HEK293 (cell line): ENCODE measurements at regions not wholly inside any gene's neighbourhood (a gene's known extent, or its start where the extent isn't known, plus 50 kb on each side); places are given as distances from the start of the nearest gene placed in this dataset.

Source experiments
- CTCF ChIA-PET: fragments of 350-600 bp; formaldehyde crosslinking; extraction: SDS; loops from one replicate; lab custom pipeline; 2021; ENCODE audit warnings: antibody characterized with exemption; lab: Yijun Ruan, JAX
- POLR2A ChIA-PET: fragments of 300-600 bp; formaldehyde crosslinking; extraction: SDS; loops from one replicate; lab custom pipeline; 2020; ENCODE audit warnings: antibody characterized with exemption, inconsistent platforms; lab: Yijun Ruan, JAX
- H3K27ac ChIP-seq: fragments of 200-500 bp; sonication (Bioruptor generic); 2 replicates; pipeline ENCODE4 v1.5.1; 2014; ENCODE audit warnings: low read depth, low read length, control low read depth, inconsistent platforms; ENCODE audit errors: extremely low read depth
- H3K36me3 ChIP-seq, 2 experiments: fragments of 200-500 bp in 1 of 2; sonication (Bioruptor generic) in 1 of 2; 1 replicate in 1 of 2; 2 replicates in 1 of 2; pipeline ENCODE4 v1.5.1; 2014 to 2017; ENCODE audit warnings: inconsistent platforms in 2 of 2, low read length in 2 of 2; ENCODE audit not compliant: control insufficient read depth in 2 of 2, insufficient read depth in 1 of 2
- H3K4me1 ChIP-seq: fragments of 200-500 bp; sonication (Bioruptor generic); 2 replicates; pipeline ENCODE4 v1.5.1; 2014; ENCODE audit warnings: mild to moderate bottlenecking, low read length, inconsistent platforms; ENCODE audit not compliant: control insufficient read depth, insufficient read depth
- H3K4me3 ChIP-seq: 2 replicates; pipeline ENCODE4 v1.5.1; 2011; ENCODE audit warnings: low read depth, mild to moderate bottlenecking, control low read depth, low read length, moderate library complexity
- H3K9me3 ChIP-seq: fragments of 200-500 bp; sonication (Bioruptor generic); 2 replicates; pipeline ENCODE4 v1.5.1; 2014; ENCODE audit warnings: low read depth, low read length, inconsistent platforms; ENCODE audit not compliant: control insufficient read depth, insufficient read depth
- KLF9 ChIP-seq: fragments of 450-650 bp; formaldehyde crosslinking; IDR thresholded peaks from 2 replicates; pipeline ENCODE4 v1.5.1; 2016; ENCODE audit warnings: missing biosample characterization, missing genetic modification characterization, low read depth
- MZF1 ChIP-seq: fragments of 450-650 bp; formaldehyde crosslinking; IDR thresholded peaks from 2 replicates; pipeline ENCODE4 v1.5.1; 2017; ENCODE audit warnings: missing biosample characterization, missing genetic modification characterization, borderline replicate concordance
- SP7 ChIP-seq: fragments of 450-650 bp; formaldehyde crosslinking; IDR thresholded peaks from 2 replicates; pipeline ENCODE4 v1.5.1; 2016; ENCODE audit warnings: missing biosample characterization, missing genetic modification characterization
- ZBTB21 ChIP-seq: fragments of 450-650 bp; formaldehyde crosslinking; IDR thresholded peaks from 2 replicates; pipeline ENCODE4 v1.5.1; 2017; ENCODE audit warnings: missing biosample characterization, missing genetic modification characterization
- ZEB2 ChIP-seq: fragments of 450-650 bp; formaldehyde crosslinking; IDR thresholded peaks from 2 replicates; pipeline ENCODE4 v1.5.1; 2016; ENCODE audit warnings: missing biosample characterization, missing genetic modification characterization
- ZNF132 ChIP-seq: fragments of 450-650 bp; formaldehyde crosslinking; IDR thresholded peaks from 2 replicates; pipeline ENCODE4 v1.5.1; 2017; ENCODE audit warnings: missing biosample characterization, missing genetic modification characterization, borderline replicate concordance
- ZNF202 ChIP-seq: fragments of 450-650 bp; formaldehyde crosslinking; IDR thresholded peaks from 2 replicates; pipeline ENCODE4 v1.5.1; 2016; ENCODE audit warnings: missing biosample characterization, missing genetic modification characterization, borderline replicate concordance
- ZNF274 ChIP-seq, 2 experiments: fragments of 200-500 bp in 1 of 2; fragments of 450-650 bp in 1 of 2; sonication (Bioruptor generic) in 1 of 2; formaldehyde crosslinking in 1 of 2; IDR thresholded peaks; 2 replicates each; pipeline versions ENCODE4 v1.5.1 to v1.6.1; 2014 to 2016; ENCODE audit warnings: borderline replicate concordance in 1 of 2, inconsistent platforms in 1 of 2, low read length in 1 of 2, missing biosample characterization in 1 of 2, missing genetic modification characterization in 1 of 2
- ZNF404 ChIP-seq: fragments of 450-650 bp; formaldehyde crosslinking; IDR thresholded peaks from 2 replicates; pipeline ENCODE4 v1.5.1; 2017; ENCODE audit warnings: missing biosample characterization, missing genetic modification characterization
- ZNF549 ChIP-seq: fragments of 450-650 bp; IDR thresholded peaks from 2 replicates; pipeline ENCODE4 v1.5.1; 2018; ENCODE audit warnings: missing biosample characterization, missing genetic modification characterization, mild to moderate bottlenecking, inconsistent platforms, moderate library complexity
- ZNF555 ChIP-seq: fragments of 450-650 bp; formaldehyde crosslinking; conservative IDR thresholded peaks from 2 replicates; pipeline ENCODE4 v1.5.1; 2017; ENCODE audit warnings: missing biosample characterization, mild to moderate bottlenecking, missing genetic modification characterization, inconsistent platforms
- ZSCAN23 ChIP-seq: fragments of 450-650 bp; formaldehyde crosslinking; IDR thresholded peaks from 2 replicates; pipeline ENCODE4 v1.5.1; 2016; ENCODE audit warnings: missing biosample characterization, missing genetic modification characterization
- TF ChIP-seq, protein P1 (sequence below): fragments of 450-650 bp; formaldehyde crosslinking; IDR thresholded peaks from 2 replicates; pipeline ENCODE4 v1.5.1; 2016; ENCODE audit warnings: missing biosample characterization, missing genetic modification characterization
- TF ChIP-seq, protein P2 (sequence below): fragments of 450-650 bp; formaldehyde crosslinking; IDR thresholded peaks from 2 replicates; pipeline ENCODE4 v1.5.0; 2017; ENCODE audit warnings: missing biosample characterization, missing genetic modification characterization, borderline replicate concordance
- TF ChIP-seq, protein P3 (sequence below): fragments of 450-650 bp; formaldehyde crosslinking; IDR thresholded peaks from 2 replicates; pipeline ENCODE4 v1.5.1; 2016; ENCODE audit warnings: missing biosample characterization, missing genetic modification characterization
- TF ChIP-seq, protein P4 (sequence below): fragments of 450-650 bp; formaldehyde crosslinking; IDR thresholded peaks from 2 replicates; pipeline ENCODE4 v1.5.1; 2016; ENCODE audit warnings: missing biosample characterization, missing genetic modification characterization
- TF ChIP-seq, protein P5 (sequence below): fragments of 450-650 bp; formaldehyde crosslinking; IDR thresholded peaks from 2 replicates; pipeline ENCODE4 v1.5.1; 2016; ENCODE audit warnings: missing biosample characterization, missing genetic modification characterization

DNA sequence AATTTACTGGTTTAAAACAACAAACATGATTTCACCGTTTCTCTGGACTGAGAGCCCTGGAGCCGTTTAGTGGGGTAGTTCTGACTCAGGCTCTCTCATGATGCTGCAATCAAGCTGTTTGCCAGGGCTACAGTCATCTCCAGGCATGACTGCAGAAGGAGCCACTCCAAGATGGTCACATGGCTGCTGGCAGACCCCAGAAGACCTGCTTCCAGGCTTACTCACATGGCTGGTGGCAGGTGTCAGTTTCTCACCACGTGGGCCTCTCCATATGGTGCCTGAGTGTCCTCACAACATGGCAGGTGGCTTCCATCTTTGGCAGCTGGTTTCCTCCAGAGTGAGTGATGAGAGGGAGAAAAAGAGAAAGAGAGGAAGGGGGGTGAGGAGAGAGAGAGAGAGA, 378.3 kb upstream of the RGMA start:
- Histone ChIP-seq H3K9me3 (no peaks in the 10 kb centered on the region), H3K4me3 (no peak overlapping the region), H3K27ac (no peak overlapping the region), H3K36me3 (no peaks in the 10 kb centered on the region), H3K4me1 (no peaks in the 10 kb centered on the region)
- no peak for TF ChIP-seq ZEB2 (tag by site-specific recombination)
- POLR2A ChIA-PET, result no interaction called here
- CTCF ChIA-PET, result interaction anchor here (0.7 kb wide), 2 partner anchors 343 to 530 kb away, joined by 3 to 4 read pairs; no protein-coding TSS in a partner anchor

DNA sequence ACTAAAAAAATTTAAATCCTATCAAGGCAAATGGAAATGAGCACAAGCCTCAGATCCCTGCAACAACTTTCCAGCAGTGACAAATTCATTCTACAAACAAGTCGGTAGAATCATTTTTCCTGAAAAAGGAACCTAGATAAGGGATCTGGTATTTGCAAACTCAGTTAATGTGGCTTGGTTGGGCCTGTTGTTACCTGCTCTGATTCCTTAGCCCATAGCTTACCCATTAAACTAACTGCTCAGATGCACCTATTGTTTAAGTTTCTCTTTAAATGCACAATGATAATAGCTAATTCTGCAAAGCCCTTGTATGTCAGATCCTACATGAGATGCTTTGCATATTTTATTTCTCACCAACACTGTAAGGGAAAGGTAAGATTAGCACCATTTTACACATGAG, 377.4 kb upstream of the RGMA start:
- TF ChIP-seq, protein P1, sequence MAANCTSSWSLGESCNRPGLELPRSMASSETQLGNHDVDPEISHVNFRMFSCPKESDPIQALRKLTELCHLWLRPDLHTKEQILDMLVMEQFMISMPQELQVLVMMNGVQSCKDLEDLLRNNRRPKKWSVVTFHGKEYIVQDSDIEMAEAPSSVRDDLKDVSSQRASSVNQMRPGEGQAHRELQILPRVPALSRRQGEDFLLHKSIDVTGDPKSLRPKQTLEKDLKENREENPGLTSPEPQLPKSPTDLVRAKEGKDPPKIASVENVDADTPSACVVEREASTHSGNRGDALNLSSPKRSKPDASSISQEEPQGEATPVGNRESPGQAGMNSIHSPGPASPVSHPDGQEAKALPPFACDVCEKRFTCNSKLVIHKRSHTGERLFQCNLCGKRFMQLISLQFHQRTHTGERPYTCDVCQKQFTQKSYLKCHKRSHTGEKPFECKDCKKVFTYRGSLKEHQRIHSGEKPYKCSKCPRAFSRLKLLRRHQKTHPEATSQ, result no peak
- TF ChIP-seq ZNF202 (tag by site-specific recombination) (no peak), KLF9 (tag by site-specific recombination) (no peak)
- TF ChIP-seq, all 188 proteins: peak for 0
- Histone ChIP-seq H3K4me3 (no peak overlapping the region), H3K4me1 (no peaks in the 10 kb centered on the region), H3K36me3 (no peaks in the 10 kb centered on the region), H3K9me3 (no peaks in the 10 kb centered on the region), H3K27ac (no peak overlapping the region)
- CTCF ChIA-PET, result interaction anchor here (0.6 kb wide), 1 partner anchor 269 kb away, joined by 3 read pairs; no protein-coding TSS in a partner anchor
- POLR2A ChIA-PET, result no interaction called here

DNA sequence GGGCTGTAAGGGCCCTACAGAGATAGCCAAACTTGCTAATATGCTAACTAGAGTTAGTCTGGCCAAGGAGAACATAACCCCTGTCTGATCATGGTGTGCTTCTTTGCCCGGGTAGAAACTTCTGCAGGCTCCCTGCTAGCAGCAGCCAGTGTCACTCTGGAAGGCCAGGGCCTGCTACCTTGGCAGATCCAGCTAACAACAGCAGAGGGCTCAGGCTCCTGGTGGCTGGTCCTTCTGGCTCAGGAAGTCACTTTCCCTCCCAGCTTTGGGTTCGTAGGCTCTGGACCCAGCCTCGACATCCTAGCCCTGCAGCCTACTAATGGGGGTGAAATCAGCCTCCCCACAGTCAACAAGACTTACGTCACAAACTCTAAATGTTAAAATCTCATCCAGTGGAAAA, 373.7 kb upstream of the RGMA start:
- Histone ChIP-seq H3K9me3 (no peaks in the 10 kb centered on the region), H3K4me1 (no peaks in the 10 kb centered on the region), H3K36me3 (no peaks in the 10 kb centered on the region), H3K4me3 (no peak overlapping the region), H3K27ac (no peak overlapping the region)
- ChIA-PET POLR2A (no interaction called here), CTCF (no interaction called here)
- TF ChIP-seq ZNF132 (tag by site-specific recombination) (no peak), MZF1 (tag by site-specific recombination) (no peak)
- TF ChIP-seq, protein P2, sequence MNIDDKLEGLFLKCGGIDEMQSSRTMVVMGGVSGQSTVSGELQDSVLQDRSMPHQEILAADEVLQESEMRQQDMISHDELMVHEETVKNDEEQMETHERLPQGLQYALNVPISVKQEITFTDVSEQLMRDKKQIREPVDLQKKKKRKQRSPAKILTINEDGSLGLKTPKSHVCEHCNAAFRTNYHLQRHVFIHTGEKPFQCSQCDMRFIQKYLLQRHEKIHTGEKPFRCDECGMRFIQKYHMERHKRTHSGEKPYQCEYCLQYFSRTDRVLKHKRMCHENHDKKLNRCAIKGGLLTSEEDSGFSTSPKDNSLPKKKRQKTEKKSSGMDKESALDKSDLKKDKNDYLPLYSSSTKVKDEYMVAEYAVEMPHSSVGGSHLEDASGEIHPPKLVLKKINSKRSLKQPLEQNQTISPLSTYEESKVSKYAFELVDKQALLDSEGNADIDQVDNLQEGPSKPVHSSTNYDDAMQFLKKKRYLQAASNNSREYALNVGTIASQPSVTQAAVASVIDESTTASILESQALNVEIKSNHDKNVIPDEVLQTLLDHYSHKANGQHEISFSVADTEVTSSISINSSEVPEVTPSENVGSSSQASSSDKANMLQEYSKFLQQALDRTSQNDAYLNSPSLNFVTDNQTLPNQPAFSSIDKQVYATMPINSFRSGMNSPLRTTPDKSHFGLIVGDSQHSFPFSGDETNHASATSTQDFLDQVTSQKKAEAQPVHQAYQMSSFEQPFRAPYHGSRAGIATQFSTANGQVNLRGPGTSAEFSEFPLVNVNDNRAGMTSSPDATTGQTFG, result no peak
- TF ChIP-seq, protein P3, sequence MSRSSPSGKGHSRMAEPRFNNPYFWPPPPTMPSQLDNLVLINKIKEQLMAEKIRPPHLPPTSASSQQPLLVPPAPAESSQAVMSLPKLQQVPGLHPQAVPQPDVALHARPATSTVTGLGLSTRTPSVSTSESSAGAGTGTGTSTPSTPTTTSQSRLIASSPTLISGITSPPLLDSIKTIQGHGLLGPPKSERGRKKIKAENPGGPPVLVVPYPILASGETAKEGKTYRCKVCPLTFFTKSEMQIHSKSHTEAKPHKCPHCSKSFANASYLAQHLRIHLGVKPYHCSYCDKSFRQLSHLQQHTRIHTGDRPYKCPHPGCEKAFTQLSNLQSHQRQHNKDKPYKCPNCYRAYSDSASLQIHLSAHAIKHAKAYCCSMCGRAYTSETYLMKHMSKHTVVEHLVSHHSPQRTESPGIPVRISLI (tag by site-specific recombination), result no peak

DNA sequence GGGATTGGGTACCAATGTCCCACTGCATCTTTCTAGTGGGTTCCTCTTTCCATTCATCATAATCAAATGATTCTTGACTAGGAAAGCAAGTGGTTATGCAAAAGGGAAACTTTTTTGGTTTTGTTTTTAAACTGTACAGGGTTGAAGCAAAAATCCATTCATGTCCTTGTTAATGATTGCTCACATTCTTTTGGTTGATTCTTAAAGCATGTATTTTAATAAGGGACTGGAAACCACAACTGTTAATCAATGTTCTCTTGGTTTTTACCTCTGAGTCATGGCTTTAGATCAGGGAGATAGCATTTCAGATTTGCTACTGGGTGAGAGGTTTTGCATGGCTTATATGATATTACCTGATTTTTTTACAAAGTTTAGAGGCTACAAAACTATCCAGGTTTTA, 371.7 kb upstream of the RGMA start:
- Histone ChIP-seq H3K4me3 (no peak overlapping the region), H3K36me3 (no peaks in the 10 kb centered on the region), H3K4me1 (no peaks in the 10 kb centered on the region), H3K9me3 (no peaks in the 10 kb centered on the region), H3K27ac (no peak overlapping the region)
- POLR2A ChIA-PET, result no interaction called here
- CTCF ChIA-PET, result no interaction called here
- no peak for TF ChIP-seq SP7
- no peak for TF ChIP-seq ZNF132 (tag by site-specific recombination)
- TF ChIP-seq ZNF404, result no peak
- no peak for TF ChIP-seq ZBTB21
- TF ChIP-seq ZSCAN23, result no peak
- TF ChIP-seq, protein P4, sequence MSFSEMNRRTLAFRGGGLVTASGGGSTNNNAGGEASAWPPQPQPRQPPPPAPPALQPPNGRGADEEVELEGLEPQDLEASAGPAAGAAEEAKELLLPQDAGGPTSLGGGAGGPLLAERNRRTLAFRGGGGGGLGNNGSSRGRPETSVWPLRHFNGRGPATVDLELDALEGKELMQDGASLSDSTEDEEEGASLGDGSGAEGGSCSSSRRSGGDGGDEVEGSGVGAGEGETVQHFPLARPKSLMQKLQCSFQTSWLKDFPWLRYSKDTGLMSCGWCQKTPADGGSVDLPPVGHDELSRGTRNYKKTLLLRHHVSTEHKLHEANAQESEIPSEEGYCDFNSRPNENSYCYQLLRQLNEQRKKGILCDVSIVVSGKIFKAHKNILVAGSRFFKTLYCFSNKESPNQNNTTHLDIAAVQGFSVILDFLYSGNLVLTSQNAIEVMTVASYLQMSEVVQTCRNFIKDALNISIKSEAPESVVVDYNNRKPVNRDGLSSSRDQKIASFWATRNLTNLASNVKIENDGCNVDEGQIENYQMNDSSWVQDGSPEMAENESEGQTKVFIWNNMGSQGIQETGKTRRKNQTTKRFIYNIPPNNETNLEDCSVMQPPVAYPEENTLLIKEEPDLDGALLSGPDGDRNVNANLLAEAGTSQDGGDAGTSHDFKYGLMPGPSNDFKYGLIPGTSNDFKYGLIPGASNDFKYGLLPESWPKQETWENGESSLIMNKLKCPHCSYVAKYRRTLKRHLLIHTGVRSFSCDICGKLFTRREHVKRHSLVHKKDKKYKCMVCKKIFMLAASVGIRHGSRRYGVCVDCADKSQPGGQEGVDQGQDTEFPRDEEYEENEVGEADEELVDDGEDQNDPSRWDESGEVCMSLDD (tag by site-specific recombination), result no peak
- TF ChIP-seq, protein P5, sequence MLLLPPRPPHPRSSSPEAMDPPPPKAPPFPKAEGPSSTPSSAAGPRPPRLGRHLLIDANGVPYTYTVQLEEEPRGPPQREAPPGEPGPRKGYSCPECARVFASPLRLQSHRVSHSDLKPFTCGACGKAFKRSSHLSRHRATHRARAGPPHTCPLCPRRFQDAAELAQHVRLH (tag by site-specific recombination), result no peak
- no peak for TF ChIP-seq ZNF274 (IDR thresholded peaks at IDR 0.05; ENCODE audit: low read length)
- no peak for TF ChIP-seq ZNF274 (tag by site-specific recombination; IDR thresholded peaks at IDR 0.05; ENCODE audit: borderline replicate concordance)
- no peak for TF ChIP-seq ZNF202 (tag by site-specific recombination)
- TF ChIP-seq ZNF555, result no peak
- TF ChIP-seq ZNF549 (tag by site-specific recombination), result no peak
